ENCODE measurements at regions not wholly inside any gene's neighbourhood (a gene's known extent, or its start where the extent isn't known, plus 50 kb on each side); places are given as distances from the start of the nearest gene placed in this dataset.
"Not testable (repeated sequence)": the region's sequence is repeated elsewhere in the genome, so short reads cannot be mapped to it uniquely, and the experiment has no call there.

DNA sequence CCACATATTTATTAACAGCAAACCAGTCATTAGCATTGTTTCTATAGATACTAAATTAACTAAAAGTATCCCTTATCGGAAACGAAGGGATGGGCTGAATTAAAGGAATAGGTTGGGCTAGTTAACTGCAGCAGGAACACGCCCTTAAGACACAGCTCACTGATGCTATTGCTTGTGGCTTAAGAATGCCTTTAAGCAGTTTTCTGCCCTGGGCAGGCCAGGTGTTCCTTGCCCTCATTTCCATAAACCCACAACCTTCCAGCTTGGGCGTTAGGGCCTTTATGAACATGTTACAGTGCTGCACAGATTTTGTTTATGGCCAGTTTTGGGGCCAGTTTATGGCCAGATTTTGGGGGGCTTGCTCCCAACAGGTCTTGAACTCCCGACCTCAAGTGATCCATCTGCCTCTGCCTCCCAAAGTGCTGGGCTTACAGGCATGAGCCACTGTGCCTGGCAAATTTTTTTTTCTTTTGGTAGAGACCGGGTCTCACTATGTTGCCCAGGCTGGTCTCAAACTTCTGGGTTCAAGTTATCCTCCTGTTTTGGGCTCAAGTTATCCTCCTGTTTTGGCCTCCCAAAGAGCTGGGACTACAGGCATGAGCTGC lies 90.1 kb upstream of the GRIN2A start:
- H3K9me2 ChIP-seq (ENCODE audit: insufficient read depth, low read length); POLR2A ChIA-PET; H3K4me2 ChIP-seq (ENCODE audit: low read length); H3K4me3 ChIP-seq (ENCODE audit: low read depth, low read length, poor library complexity, severe bottlenecking); CTCF ChIA-PET (ENCODE audit: unreplicated experiment); H3K36me3 ChIP-seq (ENCODE audit: insufficient read depth, low read length); H2AFZ ChIP-seq (ENCODE audit: low read length); BruUV-seq (replicated peaks); H4K20me1 ChIP-seq (ENCODE audit: insufficient read depth, low read length); H3K27ac ChIP-seq (ENCODE audit: low read depth, low read length, poor library complexity, severe bottlenecking); H3K9me3 ChIP-seq (ENCODE audit: low read length); H3K79me2 ChIP-seq (ENCODE audit: insufficient read depth, low read depth, low read length): not testable (repeated sequence)
- DNase-seq (ENCODE audit: low spot score) = peak; percentile 43
- intact Hi-C loops (cut with micrococcal nuclease; ENCODE audit: unreplicated experiment) = loop anchor here (10.0 kb wide), 1 partner anchor 112 kb away; the partner anchor contains the start of gene ATF7IP2
- H3K4me1 ChIP-seq (ENCODE audit: insufficient read depth, low read length, poor library complexity, severe bottlenecking) = peaks cover 15% of the 10 kb centered on the region

DNA sequence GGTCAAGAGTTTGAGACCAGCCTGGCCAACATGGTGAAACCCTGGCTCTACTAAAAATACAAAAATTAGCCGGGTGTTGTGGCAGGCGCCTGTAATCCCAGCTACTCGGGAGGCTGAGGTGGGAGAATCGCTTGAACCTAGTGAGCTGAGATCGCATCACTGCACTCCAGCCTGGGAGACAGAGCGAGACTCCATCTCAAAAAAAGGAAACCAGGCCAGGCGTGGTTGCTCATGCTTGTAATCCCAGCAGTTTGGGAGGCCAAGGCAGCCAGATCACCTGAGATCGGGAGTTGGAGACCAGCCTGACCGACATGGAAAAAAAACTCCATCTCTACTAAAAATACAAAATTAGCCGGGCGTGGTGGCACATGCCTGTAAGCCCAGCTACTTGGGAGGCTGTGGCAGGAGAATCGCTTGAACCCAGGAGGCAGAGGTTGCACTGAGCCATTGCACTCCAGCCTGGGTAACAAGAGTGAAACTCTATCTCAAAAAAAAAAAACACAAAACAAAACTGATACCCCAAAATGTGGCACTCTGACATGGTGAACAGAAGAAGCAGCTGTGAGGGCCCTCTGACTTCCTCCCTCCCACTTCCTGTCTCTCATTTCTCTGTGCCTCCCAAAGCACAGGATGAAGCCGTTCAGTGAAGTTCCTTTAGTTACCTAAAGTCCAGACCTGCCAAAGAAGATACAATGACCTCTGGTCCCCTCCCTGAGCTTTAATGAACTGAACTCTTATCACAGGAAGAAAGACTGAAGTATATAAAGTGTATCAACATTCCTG lies 93.2 kb upstream of the GRIN2A start:
- H3K9me2 ChIP-seq (ENCODE audit: insufficient read depth, low read length); BruUV-seq (replicated peaks); H3K9me3 ChIP-seq (ENCODE audit: low read length); H3K79me2 ChIP-seq (ENCODE audit: insufficient read depth, low read depth, low read length); H3K36me3 ChIP-seq (ENCODE audit: insufficient read depth, low read length); H4K20me1 ChIP-seq (ENCODE audit: insufficient read depth, low read length): not testable (repeated sequence)
- intact Hi-C loops (cut with micrococcal nuclease; ENCODE audit: unreplicated experiment) = loop anchor here (10.0 kb wide), 1 partner anchor 109 kb away; the partner anchor contains the start of gene ATF7IP2
- H3K4me3 ChIP-seq (ENCODE audit: low read depth, low read length, poor library complexity, severe bottlenecking) = peak overlapping the region; percentile 0
- peak overlapping the region; percentile 17 for H3K4me2 ChIP-seq (ENCODE audit: low read length)
- H3K27ac ChIP-seq (ENCODE audit: low read depth, low read length, poor library complexity, severe bottlenecking) = peak overlapping the region; percentile 56
- H2AFZ ChIP-seq (ENCODE audit: low read length) = peak overlapping the region; percentile 71
- ChIA-PET CTCF (ENCODE audit: unreplicated experiment) (interaction anchor here (0.6 kb wide), 1 partner anchor 26 kb away, joined by 3 read pairs; no protein-coding TSS in a partner anchor), POLR2A (interaction anchor here (0.6 to 1.0 kb wide), 3 partner anchors 33 to 1524 kb away, joined by 3 to 5 read pairs (median 3); no protein-coding TSS in a partner anchor)
- DNase-seq (ENCODE audit: low spot score) = peak; percentile 76
- peaks cover 19% of the 10 kb centered on the region for H3K4me1 ChIP-seq (ENCODE audit: insufficient read depth, low read length, poor library complexity, severe bottlenecking)

DNA sequence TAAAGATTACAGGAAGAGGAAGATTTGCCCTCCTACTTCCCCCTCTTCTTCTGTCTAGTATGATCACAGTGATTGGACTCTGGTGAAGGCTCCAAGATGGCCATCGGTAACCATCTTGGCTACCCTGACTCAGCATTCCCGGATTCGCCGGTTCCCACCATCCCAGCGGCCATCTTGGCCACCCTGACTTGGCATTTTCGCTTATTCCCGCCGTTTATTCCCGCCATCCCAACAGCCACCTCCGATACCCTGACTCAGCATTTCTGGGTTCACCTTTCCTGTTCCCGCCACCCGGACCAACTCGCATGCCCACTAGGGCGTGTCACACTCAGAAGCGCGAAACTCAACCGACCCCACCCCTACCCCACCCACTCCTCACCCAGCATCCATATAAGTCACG lies 95.4 kb upstream of the GRIN2A start:
- no peak for DNase-seq (ENCODE audit: low spot score)
- peaks cover 25% of the 10 kb centered on the region for H3K4me1 ChIP-seq (ENCODE audit: insufficient read depth, low read length, poor library complexity, severe bottlenecking)
- intact Hi-C loops (cut with micrococcal nuclease; ENCODE audit: unreplicated experiment) = loop anchor here (10.0 kb wide), 1 partner anchor 107 kb away; the partner anchor contains the start of gene ATF7IP2
- H4K20me1 ChIP-seq (ENCODE audit: insufficient read depth, low read length) = no peaks in the 10 kb centered on the region
- TF ChIP-seq EZH2phosphoT487 (IDR thresholded peaks at IDR 0.05; ENCODE audit: borderline replicate concordance, low read depth, low read length) = no peak
- TF ChIP-seq, protein P1, sequence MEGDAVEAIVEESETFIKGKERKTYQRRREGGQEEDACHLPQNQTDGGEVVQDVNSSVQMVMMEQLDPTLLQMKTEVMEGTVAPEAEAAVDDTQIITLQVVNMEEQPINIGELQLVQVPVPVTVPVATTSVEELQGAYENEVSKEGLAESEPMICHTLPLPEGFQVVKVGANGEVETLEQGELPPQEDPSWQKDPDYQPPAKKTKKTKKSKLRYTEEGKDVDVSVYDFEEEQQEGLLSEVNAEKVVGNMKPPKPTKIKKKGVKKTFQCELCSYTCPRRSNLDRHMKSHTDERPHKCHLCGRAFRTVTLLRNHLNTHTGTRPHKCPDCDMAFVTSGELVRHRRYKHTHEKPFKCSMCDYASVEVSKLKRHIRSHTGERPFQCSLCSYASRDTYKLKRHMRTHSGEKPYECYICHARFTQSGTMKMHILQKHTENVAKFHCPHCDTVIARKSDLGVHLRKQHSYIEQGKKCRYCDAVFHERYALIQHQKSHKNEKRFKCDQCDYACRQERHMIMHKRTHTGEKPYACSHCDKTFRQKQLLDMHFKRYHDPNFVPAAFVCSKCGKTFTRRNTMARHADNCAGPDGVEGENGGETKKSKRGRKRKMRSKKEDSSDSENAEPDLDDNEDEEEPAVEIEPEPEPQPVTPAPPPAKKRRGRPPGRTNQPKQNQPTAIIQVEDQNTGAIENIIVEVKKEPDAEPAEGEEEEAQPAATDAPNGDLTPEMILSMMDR (conservative IDR thresholded peaks at IDR 0.05; ENCODE audit: low read length) = no peak
- CTCF ChIA-PET (ENCODE audit: unreplicated experiment) = no interaction called here
- no peak overlapping the region for H3K4me3 ChIP-seq (ENCODE audit: low read depth, low read length, poor library complexity, severe bottlenecking)
- H3K36me3 ChIP-seq (ENCODE audit: insufficient read depth, low read length) = no peaks in the 10 kb centered on the region
- BruUV-seq (replicated peaks) = no TSS peak
- no peak overlapping the region for H3K4me2 ChIP-seq (ENCODE audit: low read length)
- H3K9me2 ChIP-seq (ENCODE audit: insufficient read depth, low read length) = no peaks in the 10 kb centered on the region
- H2AFZ ChIP-seq (ENCODE audit: low read length) = no peak overlapping the region
- POLR2A ChIA-PET = interaction anchor here (0.7 kb wide), 1 partner anchor 157 kb away, joined by 4 read pairs; no protein-coding TSS in a partner anchor
- no peaks in the 10 kb centered on the region for H3K79me2 ChIP-seq (ENCODE audit: insufficient read depth, low read depth, low read length)
- peaks cover 4% of the 10 kb centered on the region; the same call in 1 of the 2 replicates for H3K9me3 ChIP-seq (ENCODE audit: low read length)
- no peak overlapping the region for H3K27ac ChIP-seq (ENCODE audit: low read depth, low read length, poor library complexity, severe bottlenecking)

All from OCI-LY7 (cell line).